WI38 (cell line): ENCODE measurements at regions not wholly inside any gene's neighbourhood (a gene's known extent, or its start where the extent isn't known, plus 50 kb on each side); places are given as distances from the start of the nearest gene placed in this dataset.

Experiments used
- H3K4me3 ChIP-seq: 2 replicates; pipeline ENCODE4 v1.5.1; 2011; ENCODE audit warnings: low read depth, mild to moderate bottlenecking, control low read depth, low read length
- TF ChIP-seq, protein P1 (sequence below): IDR thresholded peaks from 2 replicates; pipeline ENCODE4 v1.5.1; 2012; ENCODE audit warnings: low read depth, mild to moderate bottlenecking, control low read depth, low read length

DNA sequence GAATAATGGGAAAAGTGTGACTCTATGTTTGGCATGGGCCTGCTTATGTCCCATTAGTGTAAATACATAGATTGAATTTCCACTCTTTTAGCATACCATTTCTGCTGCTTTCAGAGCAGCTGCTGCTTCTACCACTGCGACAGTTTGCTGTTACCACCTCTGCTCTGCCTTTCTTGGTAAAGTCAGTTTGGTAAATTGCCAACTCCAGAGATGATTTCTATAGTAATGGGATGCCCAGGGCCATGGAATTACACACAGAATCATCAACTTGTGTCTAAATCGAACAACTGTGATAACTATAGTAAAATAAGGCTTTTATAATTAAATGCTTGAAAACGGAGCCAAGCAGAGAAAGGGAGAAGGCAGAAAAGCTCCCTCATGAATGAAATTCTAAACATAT is 168.4 kb upstream of the VEPH1 start:
- no peak overlapping the region for H3K4me3 ChIP-seq
- TF ChIP-seq, protein P1, sequence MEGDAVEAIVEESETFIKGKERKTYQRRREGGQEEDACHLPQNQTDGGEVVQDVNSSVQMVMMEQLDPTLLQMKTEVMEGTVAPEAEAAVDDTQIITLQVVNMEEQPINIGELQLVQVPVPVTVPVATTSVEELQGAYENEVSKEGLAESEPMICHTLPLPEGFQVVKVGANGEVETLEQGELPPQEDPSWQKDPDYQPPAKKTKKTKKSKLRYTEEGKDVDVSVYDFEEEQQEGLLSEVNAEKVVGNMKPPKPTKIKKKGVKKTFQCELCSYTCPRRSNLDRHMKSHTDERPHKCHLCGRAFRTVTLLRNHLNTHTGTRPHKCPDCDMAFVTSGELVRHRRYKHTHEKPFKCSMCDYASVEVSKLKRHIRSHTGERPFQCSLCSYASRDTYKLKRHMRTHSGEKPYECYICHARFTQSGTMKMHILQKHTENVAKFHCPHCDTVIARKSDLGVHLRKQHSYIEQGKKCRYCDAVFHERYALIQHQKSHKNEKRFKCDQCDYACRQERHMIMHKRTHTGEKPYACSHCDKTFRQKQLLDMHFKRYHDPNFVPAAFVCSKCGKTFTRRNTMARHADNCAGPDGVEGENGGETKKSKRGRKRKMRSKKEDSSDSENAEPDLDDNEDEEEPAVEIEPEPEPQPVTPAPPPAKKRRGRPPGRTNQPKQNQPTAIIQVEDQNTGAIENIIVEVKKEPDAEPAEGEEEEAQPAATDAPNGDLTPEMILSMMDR = no peak

DNA sequence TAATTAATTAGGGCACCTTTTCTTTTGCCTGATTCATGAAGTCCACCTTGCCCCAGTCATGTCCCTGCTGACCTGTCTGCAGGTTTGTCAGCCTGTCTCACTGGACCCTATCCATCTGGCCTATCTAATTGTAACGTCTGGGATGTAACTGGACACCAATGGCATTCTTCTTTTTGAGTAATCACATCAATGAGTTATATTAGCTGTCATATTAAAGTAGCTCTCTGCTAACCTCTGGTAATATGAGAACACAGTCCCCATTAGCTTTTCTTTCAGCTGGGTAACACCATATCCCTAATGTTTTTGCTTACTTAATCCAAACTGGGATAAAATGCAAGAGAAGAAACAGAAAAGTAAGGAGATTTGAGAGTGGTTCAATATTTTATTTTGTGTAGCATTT is 166.2 kb upstream of the VEPH1 start:
- H3K4me3 ChIP-seq = no peak overlapping the region
- TF ChIP-seq, protein P1 = no peak

DNA sequence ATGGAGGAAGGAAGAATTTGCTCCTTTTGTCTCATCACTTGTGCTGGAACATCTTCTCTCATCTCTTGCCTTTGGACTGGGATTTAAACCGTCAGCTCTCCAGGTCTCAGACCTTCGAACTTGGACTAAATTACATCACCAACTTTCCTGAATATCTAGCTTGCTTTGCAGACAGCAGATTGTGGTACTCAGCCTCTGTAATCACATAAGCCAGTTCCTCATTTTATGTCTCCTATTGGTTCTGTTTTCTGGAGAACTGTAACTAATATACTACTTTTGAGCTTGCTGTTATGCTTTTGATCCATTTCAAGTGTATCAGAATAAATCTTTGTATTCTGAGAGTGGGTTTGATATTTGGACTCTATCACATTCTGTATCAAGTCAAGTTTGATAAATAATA is 164.3 kb upstream of the VEPH1 start:
- no peak overlapping the region for H3K4me3 ChIP-seq
- TF ChIP-seq, protein P1 = no peak

DNA sequence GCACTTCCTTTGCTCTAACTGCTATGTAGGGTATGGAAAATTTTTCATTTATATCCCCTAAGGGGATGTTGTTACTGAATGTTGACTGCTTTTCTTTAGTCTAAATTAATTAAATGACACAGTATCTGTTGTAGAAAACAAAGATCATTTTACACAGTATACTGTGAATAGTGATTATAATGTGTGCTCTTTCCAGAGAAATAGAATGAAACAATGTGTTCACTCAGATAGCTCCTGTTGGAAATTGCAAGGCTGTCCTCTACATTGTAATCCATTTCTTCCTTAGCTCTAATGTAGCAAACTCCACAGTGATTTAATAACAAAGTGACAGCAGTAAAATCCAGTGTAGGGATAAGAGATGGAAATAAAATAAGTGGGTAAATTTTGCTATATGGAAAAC is 159.0 kb upstream of the VEPH1 start:
- TF ChIP-seq, protein P1 = no peak
- no peak overlapping the region for H3K4me3 ChIP-seq

GRCh38 chr3:157660847-157661246 is 157.6 kb upstream of the VEPH1 start:
- TF ChIP-seq, protein P1 = no peak
- no peak overlapping the region for H3K4me3 ChIP-seq

GRCh38 chr3:157652366-157652765 is 149.2 kb upstream of the VEPH1 start:
- no peak overlapping the region for H3K4me3 ChIP-seq
- TF ChIP-seq, protein P1 = no peak

DNA sequence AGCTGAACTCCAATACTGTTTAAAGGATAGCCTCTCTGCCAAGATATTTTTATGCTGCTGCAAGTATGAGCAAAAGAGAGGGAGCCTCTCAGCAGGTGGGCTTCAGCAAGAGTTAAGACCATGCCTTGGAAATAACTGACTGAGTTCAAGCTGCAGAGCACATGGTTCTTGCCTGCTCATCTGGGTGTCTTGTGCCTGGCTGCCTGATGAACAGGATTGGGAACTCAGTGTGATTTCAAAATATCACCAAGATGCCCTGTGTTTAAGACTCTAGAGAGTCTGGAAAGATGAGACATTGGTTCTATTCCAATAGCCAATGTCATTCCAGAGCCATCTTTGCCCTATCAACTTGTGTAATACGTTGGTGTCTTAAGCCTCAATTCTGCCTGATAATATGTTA is 147.5 kb upstream of the VEPH1 start:
- H3K4me3 ChIP-seq = no peak overlapping the region

More for the DNA sequence above, 147.5 kb upstream of the VEPH1 start:
- TF ChIP-seq, protein P1 = no peak
